HG03571 (cell line): ENCODE measurements at regions not wholly inside any gene's neighbourhood (a gene's known extent, or its start where the extent isn't known, plus 50 kb on each side); places are given as distances from the start of the nearest gene placed in this dataset.

Experiments used
- ATAC-seq: cut with Tn5 transposase; IDR thresholded peaks from one replicate; pipeline ENCODE4 v1.9.1; 2021; ENCODE audit not compliant: unreplicated experiment

- no peak for ATAC-seq
Observed at GRCh38 chr15:98187549-98187948, 227.0 kb downstream of the ARRDC4 start.

GRCh38 chr15:98190914-98191313 lies 230.4 kb downstream of the ARRDC4 start:
- no peak for ATAC-seq

GRCh38 chr15:98195796-98196195 lies 235.3 kb downstream of the ARRDC4 start:
- ATAC-seq: no peak

GRCh38 chr15:98196371-98196770 lies 235.9 kb downstream of the ARRDC4 start:
- ATAC-seq: no peak

GRCh38 chr15:98202256-98202655 lies 241.8 kb downstream of the ARRDC4 start:
- no peak for ATAC-seq

DNA sequence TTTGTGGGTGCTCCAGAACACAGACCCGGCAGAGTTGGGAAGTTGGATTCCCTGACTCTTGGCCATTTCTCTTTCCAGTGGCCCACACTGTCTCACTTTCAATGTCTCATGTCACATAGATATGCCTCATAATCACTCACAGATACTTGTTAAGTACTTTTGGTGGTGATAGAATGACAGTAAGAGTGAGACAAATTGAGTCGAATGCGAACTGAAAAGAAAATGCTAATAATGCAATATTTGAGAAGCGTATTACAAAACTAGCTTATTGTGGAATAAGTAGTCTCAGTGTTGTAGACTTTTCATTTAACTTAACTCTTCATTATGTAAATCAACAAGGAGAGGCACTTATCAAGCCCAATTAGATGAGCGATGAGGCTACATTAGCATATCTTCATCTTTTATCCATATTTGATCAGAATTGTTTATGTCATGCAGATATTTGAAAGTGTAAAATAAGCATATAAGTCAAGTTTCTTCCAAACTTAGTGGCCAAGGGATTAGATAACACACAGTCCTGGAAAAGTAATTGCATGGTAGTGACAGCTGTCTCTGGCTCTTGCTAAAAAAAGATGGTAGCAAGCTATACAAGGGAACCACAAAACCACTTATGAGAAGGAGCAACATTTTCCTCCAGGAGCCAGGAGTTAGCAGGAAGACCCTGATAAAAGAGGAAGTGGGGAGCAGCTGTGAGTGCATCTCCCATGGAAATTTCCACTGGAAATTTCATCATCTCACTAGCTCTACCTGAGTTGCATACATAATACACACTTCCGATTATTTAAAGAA lies 243.6 kb downstream of the ARRDC4 start:
- no peak for ATAC-seq

GRCh38 chr15:98207928-98208327 lies 247.4 kb downstream of the ARRDC4 start:
- no peak for ATAC-seq

DNA sequence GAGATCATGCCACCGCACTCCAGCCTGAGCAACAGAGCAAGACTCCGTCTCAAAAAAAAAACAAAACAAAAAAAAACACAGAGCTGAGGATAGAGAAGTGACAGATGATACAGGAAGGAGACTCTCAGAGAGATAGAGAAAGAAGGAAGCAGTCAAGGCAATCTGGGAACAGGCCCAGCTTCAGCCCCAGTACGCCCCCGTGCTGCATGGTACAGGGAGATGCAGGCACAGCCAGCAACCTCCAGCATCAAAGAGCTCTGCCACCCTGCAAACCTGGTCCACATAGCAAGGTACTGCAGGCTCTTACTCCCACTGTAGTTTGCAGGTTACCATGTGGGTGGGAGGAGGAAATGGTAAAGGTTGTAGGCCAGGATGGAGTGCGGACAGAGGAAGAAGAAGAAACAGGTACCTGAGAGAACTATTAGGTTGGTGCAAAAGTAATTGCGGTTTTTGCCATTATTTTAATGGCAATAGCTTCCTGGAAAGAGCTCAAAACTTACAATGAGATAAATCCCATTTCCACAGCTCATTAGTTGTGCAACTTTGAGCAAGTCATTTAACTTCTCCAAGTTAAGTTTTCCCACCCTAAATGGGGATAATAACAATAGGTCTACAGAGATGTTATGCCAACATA lies 253.0 kb downstream of the ARRDC4 start:
- ATAC-seq: no peak

- ATAC-seq: no peak
Observed at GRCh38 chr15:98216166-98216565, 255.7 kb downstream of the ARRDC4 start.

- no peak for ATAC-seq
Observed at GRCh38 chr15:98217356-98217755, 256.9 kb downstream of the ARRDC4 start.

GRCh38 chr15:98221144-98221543 lies 260.6 kb downstream of the ARRDC4 start:
- ATAC-seq: no peak

- ATAC-seq: no peak
Observed at GRCh38 chr15:98221577-98221976, 261.1 kb downstream of the ARRDC4 start.

- no peak for ATAC-seq
Observed at GRCh38 chr15:98226149-98226548, 265.6 kb downstream of the ARRDC4 start.

- no peak for ATAC-seq
Observed at GRCh38 chr15:98226578-98226977, 266.1 kb downstream of the ARRDC4 start.

GRCh38 chr15:98228846-98229245 lies 268.3 kb downstream of the ARRDC4 start:
- ATAC-seq: no peak

GRCh38 chr15:98230975-98231374 lies 270.5 kb downstream of the ARRDC4 start:
- no peak for ATAC-seq

GRCh38 chr15:98231696-98232440 lies 271.4 kb downstream of the ARRDC4 start:
- no peak for ATAC-seq

- ATAC-seq: no peak
Observed at GRCh38 chr15:98232761-98233160, 272.3 kb downstream of the ARRDC4 start.

- ATAC-seq: no peak
Observed at GRCh38 chr15:98233873-98234272, 273.4 kb downstream of the ARRDC4 start.

GRCh38 chr15:98240303-98240702 lies 279.8 kb downstream of the ARRDC4 start:
- ATAC-seq: no peak

DNA sequence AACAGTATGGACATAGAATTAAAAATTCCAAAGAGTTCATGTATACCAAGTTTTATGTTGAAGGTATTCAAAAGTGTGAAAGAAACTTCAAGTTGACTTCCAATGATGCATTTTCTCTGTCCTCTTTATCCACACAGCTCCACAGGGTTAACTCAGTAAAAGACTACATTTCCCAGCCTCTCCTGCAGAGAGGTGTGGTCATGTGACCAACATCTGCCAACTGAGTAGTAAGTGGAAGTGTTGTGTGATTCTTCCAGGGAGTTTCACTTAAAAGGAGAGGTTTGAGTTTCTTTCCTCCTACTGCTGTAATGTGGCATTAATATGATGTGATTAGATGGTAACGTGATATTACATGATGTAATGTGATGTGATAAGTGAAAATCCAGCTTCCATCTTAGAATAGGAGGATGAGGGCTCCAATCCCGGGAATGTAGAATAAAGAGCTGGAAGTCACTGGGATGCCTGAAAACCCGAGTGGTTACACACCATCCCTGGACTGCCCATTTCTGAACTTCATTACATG lies 280.6 kb downstream of the ARRDC4 start:
- no peak for ATAC-seq

DNA sequence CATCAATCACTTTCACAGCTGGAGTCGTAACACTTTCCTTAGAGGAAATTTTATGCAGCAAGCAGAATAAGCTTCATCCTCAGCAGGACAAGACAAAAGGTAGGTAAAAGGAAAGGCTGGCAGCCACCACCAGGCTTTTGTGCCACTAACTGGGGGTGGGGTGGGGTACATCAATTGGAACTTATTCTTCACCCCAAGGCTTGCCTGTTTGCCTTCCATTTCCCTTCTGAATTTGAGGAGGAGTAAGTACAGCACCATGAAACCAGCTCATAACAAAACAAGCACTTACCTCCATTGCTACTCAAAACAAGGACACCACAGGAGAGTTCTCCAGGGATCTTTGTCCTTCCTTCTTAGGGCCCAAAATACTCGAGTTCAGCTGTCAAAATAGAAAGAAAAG lies 296.8 kb downstream of the ARRDC4 start:
- no peak for ATAC-seq
